DMS53 (cell line): ENCODE measurements at regions not wholly inside any gene's neighbourhood (a gene's known extent, or its start where the extent isn't known, plus 50 kb on each side); places are given as distances from the start of the nearest gene placed in this dataset.
"Not testable (repeated sequence)": the region's sequence is repeated elsewhere in the genome, so short reads cannot be mapped to it uniquely, and the experiment has no call there.

Source experiments
- DNase-seq: peaks from one replicate; lab custom pipeline; 2025; lab: John Stamatoyannopoulos, UW

- DNase-seq: not testable (repeated sequence)
These were observed 518.5 kb downstream of the MATN1 start for GRCh38 chr1:30204916-30205315.

GRCh38 chr1:30201015-30201414 lies 522.4 kb downstream of the MATN1 start:
- no peak for DNase-seq

DNA sequence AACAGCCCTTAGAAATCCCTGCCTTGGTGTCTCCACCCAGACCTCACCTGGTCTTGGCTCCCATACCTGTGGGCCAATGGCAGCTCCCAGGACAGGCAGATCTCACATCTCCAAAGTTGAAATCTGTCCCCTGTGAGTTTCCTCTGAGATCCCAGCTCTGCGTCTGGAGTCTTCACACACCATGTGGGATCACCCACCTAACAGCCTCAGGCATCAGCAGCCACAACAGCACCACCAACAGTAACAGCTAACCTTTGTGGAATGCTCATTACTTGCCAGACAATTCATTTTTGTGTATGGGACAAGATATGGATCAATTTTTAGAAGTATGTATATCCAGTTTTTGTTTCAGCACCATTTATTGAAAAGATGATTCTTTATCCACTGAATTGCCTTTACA lies 523.2 kb downstream of the MATN1 start:
- no peak for DNase-seq

- DNase-seq: no peak
These were observed 523.8 kb downstream of the MATN1 start for GRCh38 chr1:30199563-30199962.

DNA sequence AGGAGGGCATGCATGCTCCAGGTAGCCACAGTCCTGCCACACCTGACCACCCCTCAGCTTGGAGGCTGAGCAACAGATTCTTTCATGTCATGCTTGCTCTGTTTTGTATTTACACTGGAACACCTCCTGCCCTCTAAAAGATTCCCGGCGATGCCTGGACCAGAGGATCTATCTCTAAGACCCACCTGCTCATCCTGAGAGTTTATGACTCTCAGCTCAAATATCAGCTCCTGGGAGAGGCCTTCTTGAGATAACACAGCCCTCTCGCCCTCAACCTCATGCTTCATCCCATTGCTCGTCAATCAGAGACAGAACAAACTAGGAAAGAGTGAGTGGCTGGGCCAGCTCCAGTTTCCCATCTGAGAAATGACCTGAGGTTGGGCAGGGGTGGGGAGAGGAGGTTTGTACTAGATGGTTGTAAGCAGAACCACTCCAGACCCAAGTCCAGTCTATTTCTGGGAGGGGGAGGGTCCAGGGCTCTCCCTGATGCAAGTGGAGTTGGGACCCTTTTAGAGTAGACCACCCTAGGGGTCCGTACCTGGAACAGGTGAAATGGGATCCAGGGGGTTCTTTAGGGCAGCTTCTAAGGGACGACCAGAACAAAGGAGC lies 524.5 kb downstream of the MATN1 start:
- no peak for DNase-seq

DNA sequence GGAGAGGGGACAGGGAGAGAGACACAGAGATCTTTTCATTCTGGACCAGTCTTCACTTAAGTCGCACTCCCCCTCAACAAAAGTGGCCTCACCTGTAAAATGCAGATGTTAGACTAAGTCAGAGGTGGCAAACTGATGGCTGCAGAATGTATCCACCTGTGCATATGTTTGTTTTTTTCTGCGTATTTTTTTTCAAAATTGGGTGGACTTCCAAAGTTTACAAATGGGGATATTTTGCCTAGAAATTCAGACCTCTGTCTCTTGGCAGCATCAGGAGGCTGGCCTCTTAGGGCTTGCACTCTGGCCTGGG lies 525.0 kb downstream of the MATN1 start:
- DNase-seq: no peak

DNA sequence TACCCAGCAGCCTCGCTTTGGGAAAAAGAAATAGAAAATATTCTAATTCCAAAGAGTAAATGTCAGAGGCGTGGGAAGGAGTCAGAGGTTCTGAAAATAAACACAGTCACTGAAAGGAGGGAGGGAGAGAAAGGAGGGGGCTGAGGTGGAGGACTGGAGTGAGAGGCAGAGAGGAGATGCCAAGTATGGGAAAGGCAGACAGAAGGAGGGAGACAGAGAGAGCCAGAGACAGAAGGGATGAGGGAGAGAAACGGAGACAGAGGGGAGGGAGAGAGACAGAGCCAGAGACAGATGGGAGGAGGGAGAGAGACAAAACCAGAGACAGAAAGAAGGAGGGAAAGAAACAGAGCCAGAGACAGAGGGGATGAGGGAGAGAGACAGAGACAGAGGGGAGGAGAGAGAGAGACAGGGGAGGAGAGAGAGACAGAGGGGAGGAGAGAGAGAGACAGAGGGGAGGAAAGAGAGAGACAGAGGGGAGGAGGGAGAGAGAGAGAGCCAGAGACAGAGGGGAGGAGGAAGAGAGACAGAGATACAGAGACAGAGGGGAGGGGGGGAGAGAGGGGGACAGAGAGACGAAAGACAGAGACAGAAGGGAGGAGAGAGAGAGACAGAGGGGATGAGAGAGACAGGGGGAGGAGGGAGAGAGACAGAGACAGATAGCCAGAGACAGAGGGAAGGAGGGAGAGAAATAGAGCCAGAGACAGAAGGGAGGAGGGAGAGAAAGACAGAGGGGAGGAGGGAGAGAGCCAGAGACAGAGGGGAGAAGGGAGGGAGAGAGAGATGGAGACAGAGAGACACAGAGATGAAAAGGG lies 525.5 kb downstream of the MATN1 start:
- DNase-seq: no peak

- DNase-seq: no peak
These were observed 526.3 kb downstream of the MATN1 start for GRCh38 chr1:30196872-30197638.

GRCh38 chr1:30196457-30196856 lies 526.9 kb downstream of the MATN1 start:
- no peak for DNase-seq

- DNase-seq: no peak
These were observed 527.8 kb downstream of the MATN1 start for GRCh38 chr1:30195424-30196134.

GRCh38 chr1:30194741-30195423 lies 528.5 kb downstream of the MATN1 start:
- DNase-seq: no peak

- DNase-seq: no peak
These were observed 529.3 kb downstream of the MATN1 start for GRCh38 chr1:30194046-30194619.

DNA sequence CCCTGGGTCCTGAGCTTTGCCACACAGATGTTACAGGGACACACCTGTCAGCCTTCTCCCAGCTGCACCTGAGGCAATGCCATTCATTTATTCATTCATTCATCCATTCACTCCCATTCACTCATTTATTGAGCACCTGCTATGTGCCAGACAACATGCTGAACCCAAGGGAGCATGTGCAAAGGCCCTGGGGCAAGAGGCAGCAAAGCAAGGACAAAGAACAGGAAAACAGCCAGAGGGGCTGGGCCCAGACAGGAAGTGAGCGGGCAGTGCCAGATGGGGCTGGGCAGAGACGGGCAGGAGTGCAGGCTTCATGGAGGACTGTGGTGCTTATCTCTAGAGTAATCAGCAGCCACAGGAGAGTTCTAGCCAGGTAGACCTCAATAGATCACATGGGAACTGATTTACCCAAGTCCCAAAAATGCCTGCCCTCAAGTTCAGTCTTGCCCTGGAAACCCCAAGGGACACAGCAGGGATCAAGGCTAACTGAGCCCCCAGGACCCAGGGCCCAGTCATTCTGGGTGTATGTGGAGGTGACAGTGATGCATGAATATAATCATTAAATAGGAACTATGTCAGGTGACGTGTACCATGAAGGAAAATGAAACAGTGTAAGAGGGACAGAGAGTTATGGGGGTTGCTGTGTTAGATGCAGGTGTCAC lies 530.3 kb downstream of the MATN1 start:
- DNase-seq: no peak

DNA sequence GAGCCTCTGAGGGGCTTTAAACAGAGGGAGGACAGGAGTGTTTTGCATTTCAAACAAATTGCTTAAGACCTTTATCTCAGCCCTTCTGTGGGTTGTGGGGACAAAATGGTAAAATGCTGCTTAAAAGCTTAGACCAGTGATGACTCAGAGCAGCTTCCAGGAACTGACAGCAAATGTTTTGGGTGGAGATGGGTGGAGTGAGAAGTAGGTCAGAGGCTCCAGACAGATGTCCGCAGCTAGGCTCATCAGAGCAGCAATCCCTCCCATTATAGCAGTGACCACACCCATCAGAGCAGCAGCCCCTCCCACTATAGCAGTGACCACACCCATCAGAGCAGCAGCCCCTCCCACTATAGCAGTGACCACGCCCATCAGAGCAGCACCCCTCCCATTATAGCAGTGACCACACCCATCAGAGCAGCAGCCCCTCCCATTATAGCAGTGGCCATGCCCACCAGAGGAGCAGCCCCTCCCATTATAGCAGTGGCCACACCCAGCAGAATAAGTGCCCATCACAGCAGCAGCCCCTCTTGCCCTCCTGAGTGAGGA lies 532.2 kb downstream of the MATN1 start:
- DNase-seq: no peak

GRCh38 chr1:30190511-30191153 lies 532.8 kb downstream of the MATN1 start:
- DNase-seq: no peak

DNA sequence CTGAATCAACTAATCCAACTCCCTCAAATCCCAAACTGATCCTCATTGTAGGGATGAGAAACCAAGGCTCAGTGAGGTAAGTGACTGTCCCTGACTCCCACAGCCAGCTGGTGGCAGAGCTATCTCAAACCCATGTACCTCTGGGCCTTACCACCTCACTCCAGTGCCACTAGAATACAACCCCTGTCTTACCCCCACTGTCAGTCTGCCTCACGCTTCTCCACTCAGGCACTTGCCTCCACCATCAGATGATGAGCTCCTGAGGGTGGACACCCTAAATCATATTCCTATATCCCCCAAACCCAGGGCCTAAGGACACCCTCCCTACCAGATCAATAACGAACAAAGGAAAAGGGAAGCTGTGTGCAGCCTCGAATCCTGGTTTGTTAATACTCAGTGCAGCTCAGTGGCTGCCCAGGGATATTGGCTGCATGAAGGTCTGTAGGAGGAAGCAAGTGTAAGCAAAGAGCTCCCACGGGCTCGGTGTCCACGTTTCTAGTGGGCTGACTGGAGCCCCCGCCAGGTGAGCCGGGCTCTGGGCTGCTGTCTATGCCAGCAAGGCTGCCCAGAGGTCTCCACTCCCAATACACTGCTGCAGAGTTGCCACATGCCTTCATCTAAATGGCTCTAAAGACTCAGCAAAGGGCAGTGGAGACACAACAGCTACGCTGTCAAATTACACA lies 533.4 kb downstream of the MATN1 start:
- no peak for DNase-seq

DNA sequence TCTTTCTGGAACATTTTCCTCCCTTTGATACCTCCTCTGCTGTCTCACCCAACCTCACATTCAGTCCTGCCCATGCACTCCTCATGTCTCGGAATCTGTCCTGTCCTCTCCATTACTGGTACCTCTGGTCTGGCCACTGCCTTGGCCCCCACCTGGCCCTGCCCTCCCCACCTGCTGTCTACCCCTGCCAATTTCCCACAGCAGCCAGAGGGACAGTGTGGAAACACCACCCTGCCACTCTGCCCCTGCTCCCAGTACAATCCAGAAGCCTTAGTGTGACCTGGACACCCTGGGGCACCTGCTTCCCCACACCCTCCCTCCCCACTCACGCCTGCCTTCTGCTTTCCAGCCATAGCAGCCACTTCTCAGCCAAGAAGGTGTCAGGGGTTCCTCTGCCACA lies 534.4 kb downstream of the MATN1 start:
- no peak for DNase-seq

DNA sequence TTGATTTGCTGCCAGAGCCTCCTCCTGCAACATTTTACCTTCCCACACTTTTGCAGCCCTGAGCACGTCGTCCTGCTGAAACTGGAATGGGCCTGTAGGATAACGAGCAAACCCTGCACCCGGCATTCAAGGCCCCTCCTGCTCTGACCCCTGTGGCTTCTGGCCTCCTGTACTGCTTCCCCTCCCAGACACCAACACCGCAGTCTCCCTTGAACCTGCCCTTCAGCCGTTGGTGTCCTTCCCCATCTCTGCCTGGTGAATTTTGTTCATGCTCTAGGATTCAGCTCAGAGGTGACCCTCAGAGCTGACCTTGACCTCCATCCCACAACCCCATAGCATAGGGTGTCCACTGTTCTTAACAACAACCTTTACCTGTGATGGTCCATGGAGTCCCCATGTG lies 535.1 kb downstream of the MATN1 start:
- no peak for DNase-seq

DNA sequence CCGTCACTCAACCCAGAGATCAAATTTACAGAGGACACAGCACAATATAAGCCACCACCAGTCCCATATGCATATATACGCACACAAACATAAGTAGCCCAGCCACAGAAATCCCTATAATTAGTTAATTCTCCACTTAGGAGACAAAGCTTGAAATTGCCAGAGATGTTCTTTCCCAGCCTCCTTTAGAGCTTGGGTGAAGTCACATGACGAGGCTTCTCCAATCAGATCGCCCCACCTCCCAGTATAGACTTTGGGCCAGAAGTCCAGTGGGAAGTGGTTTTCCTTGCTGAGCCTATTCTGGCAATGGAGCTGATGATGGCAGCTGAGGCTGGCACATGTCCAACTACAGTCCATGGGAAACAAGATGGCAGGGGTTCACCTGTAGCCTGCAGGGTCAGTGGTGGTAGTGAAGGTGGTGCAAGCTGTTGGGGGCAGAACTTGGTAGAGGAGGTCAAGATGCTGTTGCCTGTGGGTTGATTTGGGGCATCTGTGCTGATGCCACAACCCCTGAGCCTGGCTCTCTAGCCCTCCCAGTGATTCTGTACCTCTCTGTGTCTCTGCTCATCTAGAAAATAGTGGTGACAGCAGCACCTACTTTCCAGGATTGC lies 535.9 kb downstream of the MATN1 start:
- no peak for DNase-seq
